Activated T-cell treated with anti-CD3 and anti-CD28 coated beads for 24 hours (primary cell): ENCODE measurements at regions not wholly inside any gene's neighbourhood (a gene's known extent, or its start where the extent isn't known, plus 50 kb on each side); places are given as distances from the start of the nearest gene placed in this dataset.

Experiments used
- DNase-seq: peaks from one replicate; pipeline ENCODE4 v3.0.0-alpha.2; 2020; ENCODE audit warnings: low read depth

DNA sequence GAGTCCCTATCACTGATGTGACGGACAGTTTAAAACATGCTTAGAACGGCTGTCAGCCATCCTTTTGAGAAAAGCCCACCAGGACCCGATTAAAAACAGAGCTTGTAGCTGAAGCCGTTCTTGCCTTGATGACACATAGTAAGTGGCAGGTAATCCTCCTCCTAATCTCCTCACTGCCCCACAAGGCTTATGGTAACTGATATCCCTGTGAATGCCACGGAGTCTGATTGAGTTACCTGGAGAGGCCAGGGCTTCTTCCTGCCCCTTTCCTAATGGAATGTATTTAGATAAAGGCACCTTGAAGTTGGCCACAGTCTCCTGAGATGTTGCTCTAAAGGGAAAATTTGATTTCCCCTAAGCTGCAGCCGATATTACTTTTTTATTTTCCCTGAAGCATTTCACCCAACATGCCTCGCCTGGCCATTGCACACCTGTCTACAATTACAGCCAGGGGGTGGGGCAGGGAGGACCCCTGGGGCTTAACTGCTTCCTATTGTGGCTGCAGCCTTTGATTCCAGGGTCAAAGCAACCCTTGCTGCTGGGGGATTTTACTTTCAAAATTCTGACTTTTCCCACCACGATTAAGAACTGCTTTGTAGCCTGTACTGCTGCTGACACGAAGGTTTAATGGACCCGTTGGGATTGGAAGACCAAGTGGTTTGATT lies 169.0 kb upstream of the GPR26 start:
- no peak for DNase-seq

DNA sequence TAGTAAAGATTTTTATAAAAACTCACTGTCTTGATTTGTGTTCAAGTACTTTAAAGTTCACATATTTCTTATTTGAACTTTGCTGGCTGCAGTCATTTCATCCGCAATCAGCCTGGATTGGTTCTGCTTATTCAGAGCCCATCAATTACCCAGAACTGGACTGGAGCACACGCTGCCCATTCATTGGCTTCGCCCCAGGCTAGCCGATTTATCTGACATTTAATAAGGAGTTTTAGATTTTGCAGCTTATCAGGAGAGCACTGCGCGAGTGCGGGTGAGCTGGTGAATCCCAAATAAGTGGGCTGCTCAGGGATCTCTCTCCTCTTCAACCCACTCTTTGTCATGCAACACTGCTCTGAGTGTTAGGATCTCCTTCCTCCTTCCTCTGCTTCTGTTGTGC lies 166.0 kb upstream of the GPR26 start:
- DNase-seq = no peak

DNA sequence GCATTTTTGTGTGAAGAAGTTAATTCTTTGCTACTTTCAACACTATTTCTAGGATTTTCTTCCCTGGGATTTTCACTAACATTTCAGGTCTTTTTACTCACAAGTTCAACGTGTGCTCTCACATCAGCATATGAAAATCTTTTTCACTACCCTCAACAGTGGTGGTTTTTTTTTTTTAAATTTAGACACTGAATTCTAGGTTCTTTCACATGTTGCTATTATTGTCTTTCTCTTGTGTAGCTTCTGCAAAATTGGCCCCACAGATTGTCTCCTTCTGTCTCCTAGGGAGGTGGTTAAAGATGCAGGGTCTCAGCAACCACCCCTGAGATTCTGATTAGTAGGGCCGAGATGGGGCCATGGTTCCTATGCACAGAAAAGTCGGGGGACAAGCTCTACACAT lies 165.0 kb upstream of the GPR26 start:
- DNase-seq = no peak

DNA sequence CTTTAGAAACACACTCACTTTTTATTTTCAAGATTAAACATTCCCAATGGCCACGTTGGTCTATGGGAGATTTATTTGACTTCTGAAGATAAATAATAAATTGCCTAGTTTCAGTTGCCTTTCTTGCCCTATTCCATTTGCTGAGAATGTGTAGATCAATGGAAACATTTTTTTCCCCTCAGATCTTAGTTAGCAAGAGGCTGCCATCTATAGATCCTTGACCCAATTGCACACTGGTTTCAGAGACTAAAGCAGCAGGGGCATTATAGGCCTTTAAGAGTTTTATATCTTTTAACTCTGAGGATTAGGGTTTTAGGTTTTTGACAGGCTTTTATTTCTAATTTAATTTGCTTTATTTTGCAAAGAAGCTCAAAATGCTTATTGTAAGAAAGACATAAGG lies 163.2 kb upstream of the GPR26 start:
- DNase-seq = no peak

DNA sequence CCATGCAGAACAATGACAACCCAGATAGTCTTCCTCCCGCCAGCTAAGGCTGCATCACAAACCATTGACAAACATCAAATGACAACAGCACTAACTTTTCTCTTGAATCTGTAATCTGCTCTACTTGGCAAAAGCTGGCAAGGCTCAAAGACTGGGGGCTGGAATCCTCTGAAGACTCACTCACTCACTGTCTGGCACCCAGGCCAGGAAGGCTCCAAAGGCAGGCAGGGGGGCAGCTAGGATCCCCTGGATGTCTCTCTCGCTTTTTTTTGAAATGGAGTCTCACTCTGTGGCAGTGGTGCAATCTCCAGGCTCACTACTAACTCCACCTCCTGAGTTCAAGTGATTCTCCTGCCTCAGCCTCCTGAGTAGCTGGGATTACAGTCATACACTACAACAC lies 159.7 kb upstream of the GPR26 start:
- no peak for DNase-seq

DNA sequence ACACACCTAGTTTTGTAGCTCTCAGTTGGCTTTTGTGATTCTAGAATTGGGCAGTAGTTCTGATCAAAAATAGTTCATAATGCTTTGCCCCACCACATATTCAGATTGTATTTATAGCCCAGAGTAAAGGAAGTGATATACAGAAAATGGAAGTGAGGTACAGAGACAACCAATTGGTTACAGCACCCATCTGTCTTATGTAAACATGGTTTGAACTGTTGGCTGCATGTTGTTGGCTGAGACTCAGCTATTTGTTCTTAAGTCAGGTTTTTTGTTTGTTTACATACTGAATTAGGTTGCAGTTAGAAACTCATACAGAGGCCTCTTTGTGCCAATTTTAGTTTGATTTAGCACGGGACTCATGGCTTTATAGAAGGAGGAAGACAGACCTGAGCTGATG lies 158.9 kb upstream of the GPR26 start:
- no peak for DNase-seq

DNA sequence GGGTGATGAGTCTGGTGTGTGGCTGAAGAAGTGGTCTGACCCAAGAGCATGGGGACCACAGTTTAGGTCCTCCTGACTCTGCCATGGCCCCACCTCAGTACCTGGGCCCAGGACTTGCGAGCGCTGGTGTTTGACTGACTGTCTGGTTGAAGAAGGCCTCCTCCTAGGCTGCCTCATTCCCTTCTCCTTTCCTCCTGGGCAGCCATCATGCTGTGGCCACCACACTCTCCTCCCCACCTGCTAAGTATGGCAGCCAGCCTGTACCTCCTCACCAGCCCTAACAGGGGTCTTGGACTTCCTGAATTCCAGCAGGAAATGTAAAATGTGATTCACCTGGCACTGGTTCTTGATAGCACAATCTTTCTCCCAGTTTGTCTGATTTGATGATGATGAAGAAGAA lies 156.8 kb upstream of the GPR26 start:
- no peak for DNase-seq

DNA sequence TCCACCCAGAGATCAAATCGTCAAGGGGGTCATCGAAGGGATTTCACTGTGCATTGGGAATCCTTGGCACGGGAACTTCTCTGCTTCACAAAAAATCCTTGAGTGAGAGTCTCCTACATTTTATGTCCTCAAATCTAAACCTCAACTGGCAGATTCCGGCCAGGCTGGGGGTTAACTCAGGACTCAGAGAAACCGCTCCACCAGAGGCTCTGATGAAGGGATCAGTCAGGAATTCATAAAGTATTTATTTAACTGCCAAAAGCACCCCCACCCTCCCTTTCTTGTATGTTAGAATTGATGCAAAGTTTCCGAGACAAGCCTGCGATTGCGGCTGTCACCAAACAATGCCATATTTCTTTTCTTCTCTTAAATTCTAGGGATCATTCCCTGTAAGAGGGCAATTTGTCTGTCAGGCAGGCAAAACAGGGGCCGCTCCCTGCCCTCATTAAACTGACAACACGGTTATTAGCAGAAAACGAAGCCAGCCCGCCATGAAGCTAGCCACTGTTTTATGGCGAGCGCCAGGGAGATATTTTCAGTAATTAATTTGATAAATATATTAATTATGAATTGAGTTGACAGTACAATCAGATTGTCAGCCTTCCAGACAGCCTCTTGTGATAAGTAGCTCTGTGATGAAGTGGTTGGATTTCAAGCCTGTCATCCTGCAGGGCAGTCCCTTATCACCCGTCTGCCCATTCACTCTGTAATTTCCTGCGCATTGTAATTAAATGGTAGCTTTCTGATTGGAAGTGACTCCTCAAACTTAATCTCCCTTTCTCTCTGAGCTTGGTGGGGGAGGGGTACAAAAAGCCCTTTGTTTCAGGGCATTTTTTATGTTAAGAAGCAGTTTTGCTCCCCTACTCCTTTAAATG lies 153.0 kb upstream of the GPR26 start:
- no peak for DNase-seq

DNA sequence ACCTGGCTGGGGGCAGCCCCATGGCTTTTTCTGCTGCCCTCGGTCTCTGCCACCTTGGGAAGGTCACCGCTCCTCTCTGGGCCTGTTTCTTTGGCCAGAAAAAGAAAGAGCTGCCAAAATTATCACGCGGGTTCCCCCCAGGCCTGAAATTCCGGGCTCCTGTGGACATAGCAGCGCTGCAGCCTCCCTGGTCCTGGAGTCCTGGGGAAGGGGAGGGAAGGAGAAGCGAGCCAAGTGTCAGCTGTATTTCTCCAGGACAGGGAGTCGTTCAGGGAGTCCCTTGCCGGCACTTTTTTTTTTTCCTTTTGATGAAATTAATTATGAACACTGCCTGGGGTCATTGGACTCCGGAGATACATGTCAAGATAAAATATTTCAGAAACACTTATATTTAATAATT lies 152.3 kb upstream of the GPR26 start:
- no peak for DNase-seq

DNA sequence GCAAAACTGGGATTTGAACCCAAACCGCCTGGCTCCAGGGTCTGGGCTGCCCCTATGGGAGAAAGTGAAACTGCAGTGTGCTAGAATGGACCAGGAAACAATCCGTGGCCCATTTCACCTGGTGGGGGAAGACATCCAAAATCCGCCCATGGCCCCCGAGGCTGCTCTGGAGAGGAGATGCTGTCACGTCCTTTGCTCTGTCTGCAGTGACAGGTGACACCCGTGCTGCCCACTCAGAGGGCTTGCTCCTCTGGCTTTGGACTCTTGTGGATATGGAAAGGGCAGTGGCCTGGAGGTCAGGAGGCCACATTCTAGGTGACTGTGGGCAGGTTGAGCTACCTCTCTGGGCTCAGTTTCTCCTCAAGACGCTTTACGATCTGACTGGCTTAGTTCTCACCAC lies 151.2 kb upstream of the GPR26 start:
- DNase-seq = no peak

DNA sequence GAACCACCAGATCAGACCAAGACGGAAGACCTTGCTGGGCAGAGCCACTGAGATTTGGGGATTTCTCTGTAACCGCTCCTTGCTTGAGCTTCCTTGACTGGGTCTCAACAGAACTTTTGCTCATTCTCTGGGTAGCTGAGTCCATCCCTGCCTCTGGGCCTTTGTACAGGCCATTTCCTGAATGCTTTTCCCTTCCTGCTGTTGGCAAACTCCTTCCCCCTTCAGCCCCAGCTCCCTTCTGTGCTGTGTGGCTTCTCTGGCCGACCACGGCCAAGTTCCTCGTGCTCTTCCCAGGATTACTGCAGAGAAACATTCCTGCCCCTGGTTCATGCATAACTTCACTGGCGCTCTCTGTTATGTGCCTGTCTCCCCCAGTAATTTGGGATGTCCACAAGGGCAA lies 150.5 kb upstream of the GPR26 start:
- no peak for DNase-seq

DNA sequence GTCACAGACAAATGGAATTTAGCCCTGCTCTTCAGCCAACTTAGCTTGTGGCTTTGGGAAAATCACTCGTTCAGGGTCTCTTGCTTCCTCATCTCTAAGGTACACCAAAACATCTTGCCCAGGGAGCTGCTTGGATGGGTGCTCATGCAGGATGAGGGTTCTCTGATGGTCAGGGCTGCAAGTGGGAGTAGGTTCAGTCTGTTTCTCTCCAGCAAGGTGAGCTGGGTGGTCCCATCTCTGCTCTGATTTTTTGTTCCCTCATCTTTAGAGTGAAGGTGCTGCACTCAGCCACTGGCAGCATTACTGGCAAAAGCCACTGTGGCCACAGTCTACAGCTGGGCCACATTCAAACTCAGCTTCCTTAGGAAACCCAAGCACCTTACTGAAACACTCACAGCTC lies 149.9 kb upstream of the GPR26 start:
- DNase-seq = no peak

DNA sequence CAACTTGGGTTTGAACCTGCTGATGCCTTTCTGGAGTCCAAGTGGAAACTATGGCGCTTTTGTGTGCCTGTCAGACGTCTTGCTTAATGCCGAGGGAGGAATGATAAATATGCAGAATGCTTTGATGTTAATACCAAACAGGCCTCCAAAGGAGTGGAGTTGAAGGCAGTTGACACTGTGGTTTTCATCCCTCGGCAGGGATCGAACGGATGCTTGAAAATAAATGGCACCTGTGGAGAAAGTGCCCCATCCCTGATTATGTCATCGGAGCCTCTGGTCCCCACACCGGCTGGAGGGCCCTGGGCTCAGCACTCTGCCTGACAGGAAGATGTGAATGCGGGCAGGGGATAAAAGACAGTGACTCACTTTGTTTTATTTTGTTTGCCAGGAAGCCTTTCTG lies 148.7 kb upstream of the GPR26 start:
- no peak for DNase-seq

DNA sequence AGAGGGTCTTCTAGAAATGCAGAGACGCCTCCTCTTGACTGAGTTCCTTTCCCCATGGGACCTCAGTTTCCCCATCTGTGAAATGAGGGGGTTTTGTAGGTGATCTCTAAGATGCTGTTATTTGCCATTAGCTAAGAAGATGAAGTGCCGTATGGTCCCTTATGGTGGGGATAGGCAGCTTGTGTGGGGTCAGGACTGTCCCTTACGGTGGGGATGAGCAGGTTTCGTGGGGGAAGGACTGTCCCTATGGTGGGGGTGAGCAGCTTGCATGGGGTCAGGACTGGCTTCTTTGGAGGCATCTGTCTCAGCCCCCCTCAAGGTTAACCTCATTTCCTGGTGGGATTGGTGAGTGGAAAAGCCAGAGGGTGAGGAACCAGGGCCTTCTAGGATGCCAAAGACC lies 148.3 kb upstream of the GPR26 start:
- DNase-seq = no peak

DNA sequence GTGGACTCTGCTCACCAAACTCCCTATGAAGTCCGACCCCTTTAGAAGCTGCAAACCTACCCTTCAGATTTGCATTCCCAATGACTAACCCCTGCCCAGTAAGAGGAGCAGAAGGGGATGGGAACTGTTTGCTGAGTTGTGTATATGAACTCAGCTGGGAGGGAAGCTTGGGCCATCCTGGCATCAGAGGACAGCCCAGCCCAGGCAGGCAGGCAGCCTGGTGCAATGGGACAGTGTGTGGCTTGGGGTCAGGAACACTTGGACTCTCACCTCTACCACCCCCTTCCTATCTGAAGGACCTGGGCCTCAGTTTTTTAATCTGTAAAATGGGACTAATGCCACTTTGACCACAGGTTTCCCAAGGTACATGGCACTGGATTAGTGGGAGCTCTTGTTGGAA lies 147.4 kb upstream of the GPR26 start:
- no peak for DNase-seq

DNA sequence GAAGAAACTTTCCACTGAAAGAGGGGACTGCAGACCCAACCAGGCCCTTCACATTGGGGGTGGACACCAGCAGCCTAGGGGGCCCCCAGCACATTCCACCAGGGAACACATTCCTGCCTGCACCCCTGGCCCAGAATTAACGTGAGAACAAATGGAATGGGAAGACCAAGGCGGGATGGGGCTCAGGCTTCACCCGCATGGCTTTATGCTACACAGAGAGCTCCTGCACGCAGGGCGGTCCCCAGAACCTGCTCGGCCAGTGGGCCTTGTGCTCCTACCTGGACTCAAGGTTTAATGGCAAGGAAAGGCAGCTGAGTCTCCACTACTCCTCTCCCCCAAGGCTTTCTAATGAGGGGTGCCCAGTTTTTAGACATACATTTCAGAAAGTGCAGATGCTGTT lies 146.3 kb upstream of the GPR26 start:
- no peak for DNase-seq

DNA sequence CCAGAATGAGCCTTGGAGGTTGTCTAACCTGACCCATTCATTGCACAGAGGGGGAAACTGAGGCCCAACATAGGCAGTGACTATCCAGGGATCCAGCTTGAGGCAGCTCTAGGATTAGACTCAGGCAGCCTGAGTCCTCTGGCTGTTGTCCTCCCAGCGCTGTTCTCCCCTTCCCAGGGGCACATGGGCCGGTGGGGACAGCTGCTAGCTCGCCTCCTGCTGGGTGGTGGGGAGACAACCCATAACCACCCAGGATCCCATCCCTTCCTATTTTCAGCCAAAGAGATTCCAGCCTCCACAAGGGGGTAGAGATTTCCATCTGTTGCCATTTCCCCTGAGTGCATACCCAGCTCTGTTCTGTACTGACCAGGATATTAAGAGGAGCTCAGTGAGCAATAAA lies 145.1 kb upstream of the GPR26 start:
- DNase-seq = no peak

DNA sequence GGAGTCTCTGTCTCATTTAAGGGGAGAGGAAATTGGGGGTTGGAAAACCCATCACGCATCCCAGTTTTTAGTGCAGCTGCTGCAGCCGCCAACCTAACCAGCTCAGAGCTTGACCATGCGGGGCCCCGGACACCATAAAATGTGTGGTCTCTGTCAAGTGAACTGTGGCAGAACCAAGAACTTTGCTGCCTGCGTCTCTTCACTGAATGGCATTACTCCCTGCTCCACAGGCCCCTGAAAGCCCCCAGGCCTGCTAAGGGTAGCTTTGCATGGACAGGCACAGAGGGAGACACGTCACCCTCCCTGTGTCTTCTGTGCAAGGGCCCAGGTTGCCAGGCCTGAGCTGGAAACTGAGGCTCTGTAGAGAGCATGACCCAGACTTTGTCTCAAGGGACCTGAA lies 144.6 kb upstream of the GPR26 start:
- DNase-seq = no peak

DNA sequence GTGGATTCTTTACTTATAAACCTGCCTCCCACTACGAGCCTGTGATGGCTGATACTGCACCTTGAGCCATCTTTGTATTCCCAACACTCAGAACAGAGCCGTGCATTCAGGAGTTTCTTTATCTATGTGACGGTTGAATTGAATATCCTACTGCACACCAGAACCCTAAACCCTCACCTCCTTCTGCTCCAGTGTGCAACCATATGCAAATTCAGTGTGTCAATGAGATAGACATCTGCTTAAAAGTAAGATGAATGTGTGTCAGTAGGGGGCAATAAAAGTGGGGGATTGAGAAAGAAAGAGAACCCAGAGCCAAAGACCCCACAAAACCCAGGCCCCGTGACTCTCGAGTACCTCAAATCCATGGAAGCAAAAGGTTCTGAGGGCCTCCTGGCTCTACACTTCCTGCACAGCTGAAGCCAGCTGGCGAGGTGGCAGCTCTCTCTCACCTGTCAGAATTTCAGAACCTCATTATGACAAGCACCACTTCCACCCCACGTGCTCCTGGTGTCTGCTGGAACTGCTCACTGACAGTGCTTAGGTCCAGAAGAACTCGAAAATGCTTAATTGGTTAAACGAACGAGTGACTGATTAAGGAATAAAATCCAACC lies 143.3 kb upstream of the GPR26 start:
- DNase-seq = no peak

DNA sequence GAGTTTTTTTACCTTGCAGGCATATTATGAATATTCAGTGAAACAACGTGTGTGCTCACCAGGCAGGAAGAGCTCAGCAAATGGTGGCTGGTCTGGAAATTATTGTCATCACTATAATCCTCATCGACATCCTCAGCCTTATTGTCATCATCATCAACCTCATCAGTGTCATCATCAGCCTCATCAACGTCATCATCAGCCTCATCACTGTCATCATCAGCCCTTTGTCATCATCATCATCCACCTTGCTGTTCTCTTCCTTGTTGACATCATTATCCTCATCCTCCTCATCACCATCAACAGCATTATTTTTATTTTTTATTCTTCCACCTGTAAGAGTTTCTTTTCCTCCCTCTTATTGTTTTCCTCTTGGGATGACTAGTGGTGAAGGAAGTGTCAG lies 142.3 kb upstream of the GPR26 start:
- DNase-seq = no peak

DNA sequence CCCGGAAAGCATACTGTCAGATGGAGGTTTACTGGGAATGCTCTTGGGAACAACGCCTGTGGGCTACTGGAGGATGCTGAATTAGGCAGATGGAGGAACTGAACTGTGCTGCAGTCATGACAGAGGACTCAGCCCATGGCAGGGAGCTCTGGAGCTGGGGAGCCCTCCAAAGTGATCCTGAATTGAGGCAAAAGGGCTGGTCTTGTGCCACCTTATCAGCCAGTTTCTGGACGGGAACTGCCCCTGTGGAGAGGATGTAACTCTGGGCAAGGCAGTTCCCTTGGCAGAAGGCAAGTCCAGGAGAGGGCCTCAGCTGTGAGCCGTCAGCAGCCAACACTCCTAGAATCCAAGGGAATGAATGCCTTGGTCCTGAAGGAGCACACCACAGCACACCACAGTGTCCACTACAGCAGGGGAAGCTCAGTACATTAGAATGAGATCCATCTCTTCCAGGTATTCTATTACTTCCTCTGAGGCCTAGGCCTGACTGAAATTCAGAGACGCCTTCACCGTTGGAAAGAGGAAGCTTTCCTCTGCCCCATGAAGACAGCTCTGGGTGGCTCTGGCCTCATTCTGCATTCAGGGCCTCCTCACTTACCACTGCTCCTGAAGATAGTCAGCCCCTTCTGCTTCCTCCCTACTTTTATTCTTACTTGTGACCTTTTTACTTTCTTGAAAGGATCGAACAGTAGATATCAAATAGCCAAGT lies 139.6 kb upstream of the GPR26 start:
- DNase-seq = no peak

DNA sequence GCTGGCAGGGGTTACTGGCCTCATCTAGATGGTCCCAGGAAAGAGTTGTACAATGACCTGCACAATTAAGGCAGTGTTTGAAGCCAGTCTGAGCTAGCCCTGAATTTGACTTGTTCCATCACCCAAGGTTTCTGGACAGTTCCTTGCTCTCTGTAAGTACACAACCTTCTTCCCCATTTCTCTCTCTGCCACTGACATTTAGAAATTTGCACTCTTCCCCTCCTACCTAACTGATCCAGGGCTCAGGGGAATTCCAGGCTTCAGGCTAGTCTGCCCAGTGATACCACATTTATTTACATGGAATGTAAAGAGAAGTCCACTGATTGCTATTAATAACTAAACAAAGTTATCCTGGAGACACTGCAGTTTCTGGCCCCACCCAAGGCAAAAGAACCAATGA lies 139.0 kb upstream of the GPR26 start:
- DNase-seq = no peak
